ENCODE measurements at regions not wholly inside any gene's neighbourhood (a gene's known extent, or its start where the extent isn't known, plus 50 kb on each side); places are given as distances from the start of the nearest gene placed in this dataset.

DNA sequence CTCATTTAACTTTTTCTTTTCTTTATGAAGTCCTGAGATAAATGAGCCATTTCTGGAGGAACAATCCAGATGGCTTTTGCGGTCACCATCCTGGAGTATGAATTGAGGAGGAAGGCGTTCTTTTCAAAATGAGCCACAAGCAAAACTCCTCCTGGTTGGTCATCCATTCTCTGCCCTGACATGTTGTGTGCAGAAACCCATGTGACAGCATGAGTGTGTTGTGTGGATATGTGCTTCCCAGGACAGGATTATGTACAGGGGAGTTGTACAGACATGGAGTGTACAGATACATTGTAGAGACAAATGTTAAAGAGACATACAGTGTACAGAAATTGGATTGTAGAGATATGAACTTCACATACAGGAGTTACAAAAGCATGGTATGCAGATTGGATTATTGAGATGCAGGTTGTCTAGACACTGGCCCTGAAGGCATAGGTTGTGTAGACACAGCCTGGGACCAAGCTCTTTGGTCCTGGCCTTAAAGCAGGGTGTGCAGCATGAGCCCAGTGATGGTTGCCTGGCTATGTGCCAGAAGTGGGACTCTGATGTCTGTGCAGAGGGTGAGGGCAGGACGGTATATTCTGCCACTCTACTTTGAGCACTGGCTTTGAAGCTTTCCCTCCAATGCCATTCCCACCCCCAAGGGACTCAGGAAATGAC, 178.5 kb upstream of the ZBED5 start:
- H4K20me1 ChIP-seq (ENCODE audit: control insufficient read depth, insufficient read depth) = no peaks in the 10 kb centered on the region
- ChIA-PET SMC1A (ENCODE audit: uncharacterized antibody, unreplicated experiment) (interaction anchor here (0.6 to 1.5 kb wide), 15 partner anchors 9 to 1201 kb away, joined by 3 to 8 read pairs (median 3); partner anchors contain the start of gene GALNT18), RAD21 (ENCODE audit: unreplicated experiment) (interaction anchor here (1.1 to 3.1 kb wide), 6 partner anchors 8 to 752 kb away, joined by 3 to 18 read pairs (median 5); partner anchors contain the start of gene GALNT18), CTCF (interaction anchor here (0.6 to 8.9 kb wide), 18 partner anchors 9 to 1295 kb away, joined by 3 to 70 read pairs (median 4); no protein-coding TSS in a partner anchor), POLR2A (interaction anchor here (0.6 kb wide), 1 partner anchor 1013 kb away, joined by 4 read pairs; no protein-coding TSS in a partner anchor)
- in situ Hi-C loops (cut with MboI) (no loop called here), intact Hi-C loops (cut with micrococcal nuclease; ENCODE audit: unreplicated experiment) (loop anchor here (2.0 to 5.0 kb wide), 5 partner anchors 121 to 750 kb away; no protein-coding TSS in a partner anchor)
- WGBS (ENCODE audit: insufficient coverage, insufficient replicate concordance, low lambda C conversion rate, missing lambda C conversion rate) = 72% methylated on average over 3 of the region's 3 CpGs
- H3K27me3 ChIP-seq (replicated peaks in 1 of 2; ENCODE audit: control insufficient read depth in 2 of 2, insufficient read depth in 2 of 2, low read length in 1 of 2) = no peaks in the 10 kb centered on the region
- no peaks in the 10 kb centered on the region for H3K36me3 ChIP-seq (ENCODE audit: control insufficient read depth in 2 of 2, insufficient read depth in 2 of 2, low read length in 1 of 2)
- H3K27ac ChIP-seq (ENCODE audit: control insufficient read depth, insufficient read depth) = no peak overlapping the region
- H3K9ac ChIP-seq (ENCODE audit: control insufficient read depth, insufficient read depth, low read length) = no peak overlapping the region
- H3K4me1 ChIP-seq (ENCODE audit: control insufficient read depth, insufficient read depth, low read length) = no peaks in the 10 kb centered on the region
- TF ChIP-seq SUZ12 (IDR thresholded peaks at IDR 0.05; ENCODE audit: unreplicated experiment) = no peak
- no peak for TF ChIP-seq YBX1 (IDR thresholded peaks at IDR 0.05)
- TF ChIP-seq, protein P1, sequence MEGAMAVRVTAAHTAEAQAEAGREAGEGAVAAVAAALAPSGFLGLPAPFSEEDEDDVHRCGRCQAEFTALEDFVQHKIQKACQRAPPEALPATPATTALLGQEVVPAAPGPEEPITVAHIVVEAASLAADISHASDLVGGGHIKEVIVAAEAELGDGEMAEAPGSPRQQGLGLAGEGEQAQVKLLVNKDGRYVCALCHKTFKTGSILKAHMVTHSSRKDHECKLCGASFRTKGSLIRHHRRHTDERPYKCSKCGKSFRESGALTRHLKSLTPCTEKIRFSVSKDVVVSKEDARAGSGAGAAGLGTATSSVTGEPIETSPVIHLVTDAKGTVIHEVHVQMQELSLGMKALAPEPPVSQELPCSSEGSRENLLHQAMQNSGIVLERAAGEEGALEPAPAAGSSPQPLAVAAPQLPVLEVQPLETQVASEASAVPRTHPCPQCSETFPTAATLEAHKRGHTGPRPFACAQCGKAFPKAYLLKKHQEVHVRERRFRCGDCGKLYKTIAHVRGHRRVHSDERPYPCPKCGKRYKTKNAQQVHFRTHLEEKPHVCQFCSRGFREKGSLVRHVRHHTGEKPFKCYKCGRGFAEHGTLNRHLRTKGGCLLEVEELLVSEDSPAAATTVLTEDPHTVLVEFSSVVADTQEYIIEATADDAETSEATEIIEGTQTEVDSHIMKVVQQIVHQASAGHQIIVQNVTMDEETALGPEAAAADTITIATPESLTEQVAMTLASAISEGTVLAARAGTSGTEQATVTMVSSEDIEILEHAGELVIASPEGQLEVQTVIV (IDR thresholded peaks at IDR 0.05; ENCODE audit: borderline replicate concordance, partially characterized antibody) = no peak
- FAIRE-seq = no peak
- H2AFZ ChIP-seq (ENCODE audit: control insufficient read depth, low read depth, low read length) = no peak overlapping the region
- H3K4me3 ChIP-seq = no peak overlapping the region
- ATAC-seq = peak; percentile 24
- H3K9me3 ChIP-seq (replicated peaks; ENCODE audit: control insufficient read depth, insufficient read depth, low read length) = no peaks in the 10 kb centered on the region
- no peaks in the 10 kb centered on the region for H3K79me2 ChIP-seq (ENCODE audit: control insufficient read depth, insufficient read depth, low read length)
- DNase-seq (ENCODE audit: low read depth, low spot score) = no peak
- no TSS peak for BruUV-seq (replicated peaks)
- no peak overlapping the region for H3K4me2 ChIP-seq (ENCODE audit: control insufficient read depth, insufficient read depth)
